ENCODE measurements at regions not wholly inside any gene's neighbourhood (a gene's known extent, or its start where the extent isn't known, plus 50 kb on each side); places are given as distances from the start of the nearest gene placed in this dataset.

- TF ChIP-seq, protein P1, sequence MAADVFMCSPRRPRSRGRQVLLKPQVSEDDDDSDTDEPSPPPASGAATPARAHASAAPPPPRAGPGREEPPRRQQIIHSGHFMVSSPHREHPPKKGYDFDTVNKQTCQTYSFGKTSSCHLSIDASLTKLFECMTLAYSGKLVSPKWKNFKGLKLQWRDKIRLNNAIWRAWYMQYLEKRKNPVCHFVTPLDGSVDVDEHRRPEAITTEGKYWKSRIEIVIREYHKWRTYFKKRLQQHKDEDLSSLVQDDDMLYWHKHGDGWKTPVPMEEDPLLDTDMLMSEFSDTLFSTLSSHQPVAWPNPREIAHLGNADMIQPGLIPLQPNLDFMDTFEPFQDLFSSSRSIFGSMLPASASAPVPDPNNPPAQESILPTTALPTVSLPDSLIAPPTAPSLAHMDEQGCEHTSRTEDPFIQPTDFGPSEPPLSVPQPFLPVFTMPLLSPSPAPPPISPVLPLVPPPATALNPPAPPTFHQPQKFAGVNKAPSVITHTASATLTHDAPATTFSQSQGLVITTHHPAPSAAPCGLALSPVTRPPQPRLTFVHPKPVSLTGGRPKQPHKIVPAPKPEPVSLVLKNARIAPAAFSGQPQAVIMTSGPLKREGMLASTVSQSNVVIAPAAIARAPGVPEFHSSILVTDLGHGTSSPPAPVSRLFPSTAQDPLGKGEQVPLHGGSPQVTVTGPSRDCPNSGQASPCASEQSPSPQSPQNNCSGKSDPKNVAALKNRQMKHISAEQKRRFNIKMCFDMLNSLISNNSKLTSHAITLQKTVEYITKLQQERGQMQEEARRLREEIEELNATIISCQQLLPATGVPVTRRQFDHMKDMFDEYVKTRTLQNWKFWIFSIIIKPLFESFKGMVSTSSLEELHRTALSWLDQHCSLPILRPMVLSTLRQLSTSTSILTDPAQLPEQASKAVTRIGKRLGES (CRISPR knock-in tag; IDR thresholded peaks at IDR 0.05; ENCODE audit: borderline replicate concordance), result no peak
- TF ChIP-seq, protein P2, sequence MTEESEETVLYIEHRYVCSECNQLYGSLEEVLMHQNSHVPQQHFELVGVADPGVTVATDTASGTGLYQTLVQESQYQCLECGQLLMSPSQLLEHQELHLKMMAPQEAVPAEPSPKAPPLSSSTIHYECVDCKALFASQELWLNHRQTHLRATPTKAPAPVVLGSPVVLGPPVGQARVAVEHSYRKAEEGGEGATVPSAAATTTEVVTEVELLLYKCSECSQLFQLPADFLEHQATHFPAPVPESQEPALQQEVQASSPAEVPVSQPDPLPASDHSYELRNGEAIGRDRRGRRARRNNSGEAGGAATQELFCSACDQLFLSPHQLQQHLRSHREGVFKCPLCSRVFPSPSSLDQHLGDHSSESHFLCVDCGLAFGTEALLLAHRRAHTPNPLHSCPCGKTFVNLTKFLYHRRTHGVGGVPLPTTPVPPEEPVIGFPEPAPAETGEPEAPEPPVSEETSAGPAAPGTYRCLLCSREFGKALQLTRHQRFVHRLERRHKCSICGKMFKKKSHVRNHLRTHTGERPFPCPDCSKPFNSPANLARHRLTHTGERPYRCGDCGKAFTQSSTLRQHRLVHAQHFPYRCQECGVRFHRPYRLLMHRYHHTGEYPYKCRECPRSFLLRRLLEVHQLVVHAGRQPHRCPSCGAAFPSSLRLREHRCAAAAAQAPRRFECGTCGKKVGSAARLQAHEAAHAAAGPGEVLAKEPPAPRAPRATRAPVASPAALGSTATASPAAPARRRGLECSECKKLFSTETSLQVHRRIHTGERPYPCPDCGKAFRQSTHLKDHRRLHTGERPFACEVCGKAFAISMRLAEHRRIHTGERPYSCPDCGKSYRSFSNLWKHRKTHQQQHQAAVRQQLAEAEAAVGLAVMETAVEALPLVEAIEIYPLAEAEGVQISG (CRISPR knock-in tag; IDR thresholded peaks at IDR 0.05), result no peak
- TF ChIP-seq TRIM22 (IDR thresholded peaks at IDR 0.05) (no peak), CEBPG (CRISPR knock-in tag; IDR thresholded peaks at IDR 0.05) (no peak), SMC3 (IDR thresholded peaks at IDR 0.05; ENCODE audit: low read length) (no peak), FIP1L1 (IDR thresholded peaks at IDR 0.05; ENCODE audit: borderline replicate concordance, insufficient read depth, low read depth, low read length) (no peak)
These were observed 413.3 kb upstream of the PTBP2 start (continued) for GRCh38 chr1:96308314-96308713.

GRCh38 chr1:96309783-96310182, 411.8 kb upstream of the PTBP2 start:
- no peak overlapping the region for H3K4me3 ChIP-seq (replicated peaks in 1 of 3; ENCODE audit: insufficient read depth in 1 of 3, low read depth in 2 of 3, low read length in 3 of 3)
- H2AFZ ChIP-seq (ENCODE audit: low read length), result no peak overlapping the region
- WGBS (ENCODE audit: low lambda C conversion rate), result 6% methylated on average over 1 of the region's 1 CpG
- in situ Hi-C loops (cut with HindIII; ENCODE audit: extremely low pct_ligation_motif_present, low pct_unique_long_range_greater_than_20kb), result no loop called here
- no peaks in the 10 kb centered on the region for H3K36me3 ChIP-seq (replicated peaks in 1 of 2; ENCODE audit: control insufficient read depth in 1 of 2, insufficient read depth in 2 of 2, low read length in 2 of 2)
- H3K4me2 ChIP-seq (ENCODE audit: low read depth, low read length), result no peak overlapping the region
- no peak overlapping the region for H3K27ac ChIP-seq (ENCODE audit: extremely low read length, insufficient read depth, low read length)
- intact Hi-C loops (cut with micrococcal nuclease; ENCODE audit: unreplicated experiment), result no loop called here
- no peaks in the 10 kb centered on the region for H3K27me3 ChIP-seq (ENCODE audit: control insufficient read depth in 1 of 2, insufficient read depth in 2 of 2, low read length in 2 of 2)
- CTCF ChIA-PET (ENCODE audit: low intra/inter-chr PET ratio, low total read pairs), result no interaction called here
- no peaks in the 10 kb centered on the region for H4K20me1 ChIP-seq (ENCODE audit: insufficient read depth, low read length)
- FAIRE-seq (no peak), ATAC-seq (no peak), DNase-seq (ENCODE audit: low spot score) (no peak)
- H3K9ac ChIP-seq (ENCODE audit: insufficient read depth, low read depth, low read length), result no peak overlapping the region
- no peaks in the 10 kb centered on the region for H3K9me3 ChIP-seq (ENCODE audit: low read length)
- BruUV-seq (replicated peaks), result no TSS peak
- POLR2A ChIA-PET, result no interaction called here
- no peaks in the 10 kb centered on the region for H3K79me2 ChIP-seq (ENCODE audit: insufficient read depth, low read length)
- no peaks in the 10 kb centered on the region for H3K4me1 ChIP-seq (ENCODE audit: insufficient read depth, low read length)
- TF ChIP-seq CEBPB (IDR thresholded peaks at IDR 0.05; ENCODE audit: borderline replicate concordance, low read depth, low read length) (peak; percentile 77), ZMYM2 (CRISPR knock-in tag; IDR thresholded peaks at IDR 0.05) (no peak)
